HEK293 (cell line): ENCODE measurements at regions not wholly inside any gene's neighbourhood (a gene's known extent, or its start where the extent isn't known, plus 50 kb on each side); places are given as distances from the start of the nearest gene placed in this dataset.

Experiments
- CTCF ChIA-PET: fragments of 350-600 bp; formaldehyde crosslinking; extraction: SDS; loops from one replicate; lab custom pipeline; 2021; ENCODE audit warnings: antibody characterized with exemption; lab: Yijun Ruan, JAX
- POLR2A ChIA-PET: fragments of 300-600 bp; formaldehyde crosslinking; extraction: SDS; loops from one replicate; lab custom pipeline; 2020; ENCODE audit warnings: antibody characterized with exemption, inconsistent platforms; lab: Yijun Ruan, JAX
- H3K27ac ChIP-seq: fragments of 200-500 bp; sonication (Bioruptor generic); 2 replicates; pipeline ENCODE4 v1.5.1; 2014; ENCODE audit warnings: low read depth, low read length, control low read depth, inconsistent platforms; ENCODE audit errors: extremely low read depth
- H3K36me3 ChIP-seq, 2 experiments: fragments of 200-500 bp in 1 of 2; sonication (Bioruptor generic) in 1 of 2; 1 replicate in 1 of 2; 2 replicates in 1 of 2; pipeline ENCODE4 v1.5.1; 2014 to 2017; ENCODE audit warnings: inconsistent platforms in 2 of 2, low read length in 2 of 2; ENCODE audit not compliant: control insufficient read depth in 2 of 2, insufficient read depth in 1 of 2
- H3K4me1 ChIP-seq: fragments of 200-500 bp; sonication (Bioruptor generic); 2 replicates; pipeline ENCODE4 v1.5.1; 2014; ENCODE audit warnings: mild to moderate bottlenecking, low read length, inconsistent platforms; ENCODE audit not compliant: control insufficient read depth, insufficient read depth
- H3K4me3 ChIP-seq: 2 replicates; pipeline ENCODE4 v1.5.1; 2011; ENCODE audit warnings: low read depth, mild to moderate bottlenecking, control low read depth, low read length, moderate library complexity
- H3K9me3 ChIP-seq: fragments of 200-500 bp; sonication (Bioruptor generic); 2 replicates; pipeline ENCODE4 v1.5.1; 2014; ENCODE audit warnings: low read depth, low read length, inconsistent platforms; ENCODE audit not compliant: control insufficient read depth, insufficient read depth
- BCL11B ChIP-seq: fragments of 450-650 bp; formaldehyde crosslinking; IDR thresholded peaks from 2 replicates; pipeline ENCODE4 v1.5.1; 2016; ENCODE audit warnings: low read depth, missing biosample characterization, missing genetic modification characterization
- EGR2 ChIP-seq: fragments of 450-650 bp; formaldehyde crosslinking; IDR thresholded peaks from 2 replicates; pipeline ENCODE4 v1.5.1; 2016; ENCODE audit warnings: low read depth, missing biosample characterization, missing genetic modification characterization
- MZF1 ChIP-seq: fragments of 450-650 bp; formaldehyde crosslinking; IDR thresholded peaks from 2 replicates; pipeline ENCODE4 v1.5.1; 2017; ENCODE audit warnings: missing biosample characterization, missing genetic modification characterization, borderline replicate concordance
- PBX3 ChIP-seq: sonication (generic); formaldehyde crosslinking; IDR thresholded peaks from 2 replicates; pipeline ENCODE4 v1.8.1; 2022; ENCODE audit warnings: mild to moderate bottlenecking, moderate library complexity, missing genetic modification reagents
- SCRT2 ChIP-seq: fragments of 450-650 bp; formaldehyde crosslinking; IDR thresholded peaks from 2 replicates; pipeline ENCODE4 v1.5.1; 2016; ENCODE audit warnings: missing biosample characterization, missing genetic modification characterization
- TSHZ1 ChIP-seq: fragments of 450-650 bp; formaldehyde crosslinking; IDR thresholded peaks from 2 replicates; pipeline ENCODE4 v1.5.1; 2016; ENCODE audit warnings: missing biosample characterization, missing genetic modification characterization, borderline replicate concordance
- ZBTB26 ChIP-seq: fragments of 450-650 bp; formaldehyde crosslinking; optimal IDR thresholded peaks from 2 replicates; pipeline ENCODE3; 2016; ENCODE audit warnings: missing biosample characterization, mild to moderate bottlenecking, missing genetic modification characterization
- ZNF18 ChIP-seq: fragments of 450-650 bp; formaldehyde crosslinking; IDR thresholded peaks from 2 replicates; pipeline ENCODE4 v1.5.1; 2016; ENCODE audit warnings: missing biosample characterization, missing genetic modification characterization
- ZNF211 ChIP-seq: fragments of 450-650 bp; formaldehyde crosslinking; IDR thresholded peaks from 2 replicates; pipeline ENCODE4 v1.5.1; 2016; ENCODE audit warnings: low read depth, missing biosample characterization, missing genetic modification characterization
- ZNF214 ChIP-seq: fragments of 450-650 bp; formaldehyde crosslinking; IDR thresholded peaks from 2 replicates; pipeline ENCODE4 v1.5.1; 2017; ENCODE audit warnings: missing biosample characterization, mild to moderate bottlenecking, missing genetic modification characterization, borderline replicate concordance
- ZNF239 ChIP-seq: fragments of 450-650 bp; formaldehyde crosslinking; IDR thresholded peaks from 2 replicates; pipeline ENCODE4 v1.5.1; 2016; ENCODE audit warnings: missing biosample characterization, missing genetic modification characterization
- ZNF280D ChIP-seq: fragments of 450-650 bp; formaldehyde crosslinking; IDR thresholded peaks from 2 replicates; pipeline ENCODE4 v1.5.1; 2016; ENCODE audit warnings: missing biosample characterization, missing genetic modification characterization
- ZNF354C ChIP-seq: fragments of 450-650 bp; formaldehyde crosslinking; IDR thresholded peaks from 2 replicates; pipeline ENCODE4 v1.5.1; 2016; ENCODE audit warnings: missing biosample characterization, missing genetic modification characterization, low read depth, borderline replicate concordance
- ZNF513 ChIP-seq: fragments of 450-650 bp; IDR thresholded peaks from 2 replicates; pipeline ENCODE4 v1.5.1; 2018; ENCODE audit warnings: missing biosample characterization, missing genetic modification characterization
- ZNF621 ChIP-seq: fragments of 450-650 bp; formaldehyde crosslinking; IDR thresholded peaks from 2 replicates; pipeline ENCODE4 v1.5.1; 2017; ENCODE audit warnings: missing biosample characterization, missing genetic modification characterization
- ZNF639 ChIP-seq: fragments of 450-650 bp; formaldehyde crosslinking; IDR thresholded peaks from 2 replicates; pipeline ENCODE4 v1.5.1; 2016; ENCODE audit warnings: missing biosample characterization, missing genetic modification characterization
- ZNF664 ChIP-seq: fragments of 450-650 bp; formaldehyde crosslinking; IDR thresholded peaks from 2 replicates; pipeline ENCODE4 v1.5.1; 2016; ENCODE audit warnings: missing biosample characterization, missing genetic modification characterization
- ZNF76 ChIP-seq: fragments of 450-650 bp; formaldehyde crosslinking; IDR thresholded peaks from 2 replicates; pipeline ENCODE4; 2016; ENCODE audit warnings: low read depth, missing biosample characterization, missing genetic modification characterization, borderline replicate concordance
- ZXDB ChIP-seq: fragments of 450-650 bp; formaldehyde crosslinking; IDR thresholded peaks from 2 replicates; pipeline ENCODE4 v1.5.1; 2016; ENCODE audit warnings: missing biosample characterization, missing genetic modification characterization
- TF ChIP-seq, protein P1 (sequence below): fragments of 450-650 bp; formaldehyde crosslinking; IDR thresholded peaks from 2 replicates; pipeline ENCODE4 v1.5.1; 2017; ENCODE audit warnings: missing biosample characterization, mild to moderate bottlenecking, missing genetic modification characterization, moderate library complexity

DNA sequence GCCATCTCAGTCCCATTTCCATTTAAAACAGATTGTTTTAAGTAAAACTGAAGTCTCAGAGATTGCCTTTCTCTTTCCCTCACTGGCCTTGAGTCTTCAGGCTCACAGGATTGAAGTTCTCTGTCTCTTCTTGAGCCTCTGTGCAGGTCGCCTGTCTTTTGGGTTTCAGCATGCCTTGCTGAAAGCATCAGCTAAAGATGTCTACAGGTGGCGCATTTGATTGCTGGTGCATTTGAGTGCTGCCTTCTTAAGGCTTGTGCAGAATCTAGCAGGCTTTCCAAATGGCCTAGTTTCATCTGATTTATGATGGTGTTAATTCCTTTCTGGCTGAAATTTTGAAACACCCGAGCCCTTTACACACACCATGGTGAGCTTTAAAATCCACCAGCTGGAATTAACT is 1062.2 kb upstream of the FBXO33 start:
- ChIA-PET POLR2A (no interaction called here), CTCF (no interaction called here)
- TF ChIP-seq ZNF354C (no peak), ZNF239 (tag by site-specific recombination) (no peak), BCL11B (tag by site-specific recombination) (no peak), ZNF513 (tag by site-specific recombination) (no peak), ZNF214 (tag by site-specific recombination) (no peak), PBX3 (CRISPR knock-in tag) (no peak), ZNF211 (tag by site-specific recombination) (no peak), ZXDB (tag by site-specific recombination) (no peak), ZNF280D (tag by site-specific recombination) (no peak), MZF1 (no peak), ZNF76 (tag by site-specific recombination) (no peak), ZNF639 (tag by site-specific recombination) (no peak), ZNF621 (no peak), ZBTB26 (tag by site-specific recombination) (no peak), SCRT2 (no peak), TSHZ1 (tag by site-specific recombination) (no peak), ZNF664 (no peak), ZNF18 (tag by site-specific recombination) (no peak), EGR2 (no peak)
- TF ChIP-seq, protein P1, sequence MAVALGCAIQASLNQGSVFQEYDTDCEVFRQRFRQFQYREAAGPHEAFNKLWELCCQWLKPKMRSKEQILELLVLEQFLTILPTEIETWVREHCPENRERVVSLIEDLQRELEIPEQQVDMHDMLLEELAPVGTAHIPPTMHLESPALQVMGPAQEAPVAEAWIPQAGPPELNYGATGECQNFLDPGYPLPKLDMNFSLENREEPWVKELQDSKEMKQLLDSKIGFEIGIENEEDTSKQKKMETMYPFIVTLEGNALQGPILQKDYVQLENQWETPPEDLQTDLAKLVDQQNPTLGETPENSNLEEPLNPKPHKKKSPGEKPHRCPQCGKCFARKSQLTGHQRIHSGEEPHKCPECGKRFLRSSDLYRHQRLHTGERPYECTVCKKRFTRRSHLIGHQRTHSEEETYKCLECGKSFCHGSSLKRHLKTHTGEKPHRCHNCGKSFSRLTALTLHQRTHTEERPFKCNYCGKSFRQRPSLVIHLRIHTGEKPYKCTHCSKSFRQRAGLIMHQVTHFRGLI (tag by site-specific recombination), result no peak
- H3K36me3 ChIP-seq, result no peaks in the 10 kb centered on the region
- H3K4me1 ChIP-seq, result no peaks in the 10 kb centered on the region
- no peak overlapping the region for H3K4me3 ChIP-seq
- H3K27ac ChIP-seq, result no peak overlapping the region
- no peaks in the 10 kb centered on the region for H3K9me3 ChIP-seq
